CD4-positive, alpha-beta T cell (primary cell): ENCODE measurements at regions not wholly inside any gene's neighbourhood (a gene's known extent, or its start where the extent isn't known, plus 50 kb on each side); places are given as distances from the start of the nearest gene placed in this dataset.

Source experiments
- ATAC-seq: fragments of 200-7000 bp; cut with Tn5 transposase; one replicate; pipeline ENCODE4 v1.10.0; 2022; ENCODE audit warnings: mild to moderate bottlenecking; ENCODE audit not compliant: poor library complexity
- CTCF ChIA-PET: fragments of 350-600 bp; sonication (Branson Sonifier 250); formaldehyde crosslinking; loops from one replicate; lab custom pipeline; 2021; ENCODE audit warnings: antibody characterized with exemption, inconsistent platforms; lab: Charles Lee
- POLR2A ChIA-PET: fragments of 350-600 bp; sonication (Branson Sonifier 250); formaldehyde crosslinking; loops from one replicate; lab custom pipeline; 2021; ENCODE audit warnings: antibody characterized with exemption, inconsistent platforms; lab: Charles Lee
- DNase-seq, 14 experiments: peaks; one replicate each; pipeline ENCODE4 v3.0.0-alpha.2; 2013 to 2020; ENCODE audit warnings: mixed read lengths in 2 of 14
- H3K27ac ChIP-seq, 2 donors: one replicate each; pipeline versions ENCODE4 v1.5.1 to v1.7.0; 2013; ENCODE audit warnings: low read length in 2 of 2, low read depth in 1 of 2, mild to moderate bottlenecking in 1 of 2
- H3K27me3 ChIP-seq, 2 experiments: 1 replicate in 1 of 2; 2 replicates in 1 of 2; pipeline versions ENCODE4 v1.6.1 to v1.7.0; 2013; ENCODE audit warnings: low read length in 2 of 2, control low read depth in 1 of 2, mild to moderate bottlenecking in 1 of 2, moderate library complexity in 1 of 2; ENCODE audit not compliant: insufficient read depth in 2 of 2, control insufficient read depth in 1 of 2
- H3K36me3 ChIP-seq: one replicate; pipeline ENCODE4 v1.6.1; 2013; ENCODE audit warnings: low read length, control low read depth; ENCODE audit not compliant: insufficient read depth
- H3K4me1 ChIP-seq: one replicate; pipeline ENCODE4 v1.6.1; 2013; ENCODE audit warnings: low read length, control low read depth; ENCODE audit not compliant: insufficient read depth
- H3K4me3 ChIP-seq: one replicate; pipeline ENCODE4 v1.5.1; 2013; ENCODE audit warnings: mild to moderate bottlenecking, low read length, moderate library complexity
- H3K9me3 ChIP-seq, 2 experiments: 1 replicate in 1 of 2; 2 replicates in 1 of 2; pipeline versions ENCODE4 v1.6.1 to v1.7.0; 2013; ENCODE audit warnings: low read length in 2 of 2, mild to moderate bottlenecking in 2 of 2, control low read depth in 1 of 2, moderate library complexity in 1 of 2; ENCODE audit not compliant: control insufficient read depth in 1 of 2, insufficient read depth in 1 of 2
- H3K27ac Mint-ChIP-seq: one replicate; pipeline ENCODE4 v1.8.0; 2020; ENCODE audit warnings: mixed read lengths
- H3K27me3 Mint-ChIP-seq: one replicate; pipeline ENCODE4 v1.8.0; 2021; ENCODE audit warnings: mixed read lengths
- H3K36me3 Mint-ChIP-seq: one replicate; pipeline ENCODE4 v1.8.0; 2021; ENCODE audit warnings: low read depth, mixed read lengths
- H3K4me1 Mint-ChIP-seq: one replicate; pipeline ENCODE4 v1.8.0; 2021; ENCODE audit warnings: low read depth, mixed read lengths
- H3K4me3 Mint-ChIP-seq: one replicate; pipeline ENCODE4 v1.8.0; 2020; ENCODE audit warnings: mild to moderate bottlenecking, mixed read lengths
- H3K9me3 Mint-ChIP-seq: one replicate; pipeline ENCODE4 v1.8.0; 2020; ENCODE audit warnings: mixed read lengths
- intact Hi-C, 2 experiments: fragments of 100-400 bp; cut with DNase I in 1 of 2; cut with micrococcal nuclease in 1 of 2; formaldehyde crosslinking; loops; one replicate each; pipeline versions ENCODE4 v1.15.1 to v1.9.0; 2023 to 2025; cut with DNase I, micrococcal nuclease
- TF ChIP-seq, protein P1 (sequence below): fragments of 200-600 bp; IDR thresholded peaks from one replicate; pipeline ENCODE4 v1.8.0; 2022; ENCODE audit warnings: antibody characterized with exemption, mild to moderate bottlenecking

GRCh38 chr1:238487931-238488330 is 597.2 kb upstream of the ZP4 start:
- Histone ChIP-seq H3K4me3 (no peak overlapping the region), H3K36me3 (no peaks in the 10 kb centered on the region), H3K4me1 (no peaks in the 10 kb centered on the region), H3K9me3 (peaks cover 0 to 19% of the 10 kb centered on the region in 2 experiments), H3K27me3 (no peaks in the 10 kb centered on the region), H3K27ac (no peak overlapping the region)
- Mint-ChIP-seq H3K4me1 (no peaks in the 10 kb centered on the region), H3K27me3 (no peaks in the 10 kb centered on the region), H3K4me3 (no peak overlapping the region), H3K27ac (no peak overlapping the region), H3K36me3 (no peaks in the 10 kb centered on the region), H3K9me3 (peaks cover 6% of the 10 kb centered on the region)
- CTCF ChIA-PET = no interaction called here
- ATAC-seq = no peak
- no peak for DNase-seq
- intact Hi-C loops = no loop called here
- POLR2A ChIA-PET = no interaction called here
- TF ChIP-seq, protein P1, sequence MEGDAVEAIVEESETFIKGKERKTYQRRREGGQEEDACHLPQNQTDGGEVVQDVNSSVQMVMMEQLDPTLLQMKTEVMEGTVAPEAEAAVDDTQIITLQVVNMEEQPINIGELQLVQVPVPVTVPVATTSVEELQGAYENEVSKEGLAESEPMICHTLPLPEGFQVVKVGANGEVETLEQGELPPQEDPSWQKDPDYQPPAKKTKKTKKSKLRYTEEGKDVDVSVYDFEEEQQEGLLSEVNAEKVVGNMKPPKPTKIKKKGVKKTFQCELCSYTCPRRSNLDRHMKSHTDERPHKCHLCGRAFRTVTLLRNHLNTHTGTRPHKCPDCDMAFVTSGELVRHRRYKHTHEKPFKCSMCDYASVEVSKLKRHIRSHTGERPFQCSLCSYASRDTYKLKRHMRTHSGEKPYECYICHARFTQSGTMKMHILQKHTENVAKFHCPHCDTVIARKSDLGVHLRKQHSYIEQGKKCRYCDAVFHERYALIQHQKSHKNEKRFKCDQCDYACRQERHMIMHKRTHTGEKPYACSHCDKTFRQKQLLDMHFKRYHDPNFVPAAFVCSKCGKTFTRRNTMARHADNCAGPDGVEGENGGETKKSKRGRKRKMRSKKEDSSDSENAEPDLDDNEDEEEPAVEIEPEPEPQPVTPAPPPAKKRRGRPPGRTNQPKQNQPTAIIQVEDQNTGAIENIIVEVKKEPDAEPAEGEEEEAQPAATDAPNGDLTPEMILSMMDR = no peak

GRCh38 chr1:238485912-238486209 is 595.1 kb upstream of the ZP4 start:
- Histone ChIP-seq H3K4me1 (no peaks in the 10 kb centered on the region), H3K27ac (no peak overlapping the region), H3K4me3 (no peak overlapping the region), H3K36me3 (no peaks in the 10 kb centered on the region), H3K9me3 (peaks cover 0 to 7% of the 10 kb centered on the region in 2 experiments), H3K27me3 (no peaks in the 10 kb centered on the region)
- Mint-ChIP-seq H3K9me3 (peaks cover 6% of the 10 kb centered on the region), H3K27ac (no peak overlapping the region), H3K4me1 (no peaks in the 10 kb centered on the region), H3K36me3 (no peaks in the 10 kb centered on the region), H3K27me3 (no peaks in the 10 kb centered on the region), H3K4me3 (no peak overlapping the region)
- CTCF ChIA-PET = no interaction called here
- ATAC-seq (no peak), DNase-seq (no peak)
- intact Hi-C loops = no loop called here
- POLR2A ChIA-PET = no interaction called here
- TF ChIP-seq, protein P1 = no peak

DNA sequence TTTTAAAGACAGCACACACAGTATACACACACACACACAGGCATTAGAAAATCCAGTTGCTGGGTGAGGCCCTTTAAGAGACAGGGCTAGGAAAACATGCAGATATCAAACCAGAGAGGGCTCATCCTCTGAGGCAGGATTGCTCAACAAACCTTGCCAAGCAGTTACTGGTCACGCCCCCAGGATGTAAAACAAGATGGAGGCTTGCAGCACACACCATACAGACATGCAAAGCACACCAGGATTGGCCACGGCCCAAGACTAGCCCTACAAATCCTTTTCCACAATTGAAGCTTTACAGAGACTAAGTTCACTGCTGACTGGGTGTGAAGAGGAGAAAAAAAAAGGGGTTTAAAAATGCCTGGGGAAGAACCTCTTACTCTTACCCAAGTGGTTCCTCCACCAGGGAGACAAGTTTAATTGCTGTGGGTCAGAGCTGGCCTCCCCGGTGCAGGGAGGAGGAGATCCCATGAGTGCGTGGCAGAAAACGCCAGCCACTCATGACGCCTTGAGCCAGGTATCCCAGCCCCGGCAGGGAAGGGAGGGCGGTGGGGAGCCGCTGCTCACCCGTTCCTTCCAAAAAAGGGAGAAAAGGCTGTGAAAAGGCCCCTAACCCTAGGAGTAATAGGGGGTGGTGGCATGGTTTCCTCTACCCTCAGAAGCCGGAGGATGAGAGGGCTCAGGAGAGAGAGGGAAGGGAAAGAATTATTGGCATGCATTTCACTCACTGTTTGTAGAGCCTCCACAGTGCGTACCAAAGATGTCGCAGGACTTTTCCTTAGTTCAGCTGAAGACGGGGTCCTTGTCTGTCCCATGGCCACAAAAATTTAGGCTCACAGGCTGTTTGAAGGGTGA is 594.6 kb upstream of the ZP4 start:
- Mint-ChIP-seq H3K27me3 (no peaks in the 10 kb centered on the region), H3K9me3 (peaks cover 3% of the 10 kb centered on the region), H3K36me3 (no peaks in the 10 kb centered on the region), H3K4me1 (no peaks in the 10 kb centered on the region), H3K4me3 (no peak overlapping the region), H3K27ac (no peak overlapping the region)
- POLR2A ChIA-PET = no interaction called here
- H3K4me3 ChIP-seq = no peak overlapping the region
- H3K4me1 ChIP-seq = no peaks in the 10 kb centered on the region
- H3K9me3 ChIP-seq = peaks cover 0 to 7% of the 10 kb centered on the region in 2 experiments
- DNase-seq (no peak), ATAC-seq (no peak)
- TF ChIP-seq, protein P1 = no peak
- H3K27me3 ChIP-seq = no peaks in the 10 kb centered on the region
- H3K36me3 ChIP-seq = no peaks in the 10 kb centered on the region
- no peak overlapping the region for H3K27ac ChIP-seq
- CTCF ChIA-PET = no interaction called here
- intact Hi-C loops = no loop called here
